PC-3 (cell line): ENCODE measurements at regions not wholly inside any gene's neighbourhood (a gene's known extent, or its start where the extent isn't known, plus 50 kb on each side); places are given as distances from the start of the nearest gene placed in this dataset.

ENCODE experiments used
- ATAC-seq: fragments of 200-7000 bp; cut with Tn5 transposase; 2 replicates; pipeline ENCODE4 v1.9.1; 2020; ENCODE audit warnings: mild to moderate bottlenecking, moderate library complexity
- BruUV-seq: library from RNA; stranded (reverse); fragments of 400-500 nt; replicated peaks from 2 replicates; lab custom pipeline; 2021; lab: Mats Ljungman, UMichigan
- CTCF ChIA-PET: fragments of 300-600 bp; sonication (Branson Sonifier 250); formaldehyde crosslinking; loops from one replicate; lab custom pipeline; 2022; ENCODE audit warnings: antibody characterized with exemption; lab: Charles Lee
- POLR2A ChIA-PET: fragments of 300-600 bp; sonication (Branson Sonifier 250); formaldehyde crosslinking; loops from one replicate; lab custom pipeline; 2022; ENCODE audit warnings: antibody characterized with exemption; ENCODE audit not compliant: unreplicated experiment; lab: Charles Lee
- DNase-seq: peaks from one replicate; pipeline ENCODE4 v3.0.0-alpha.2; 2015
- H2AFZ ChIP-seq: fragments of 300-600 bp; sonication (generic); 2 replicates; pipeline ENCODE4 v1.6.0; 2016; ENCODE audit warnings: antibody characterized with exemption, low read length
- H3F3A ChIP-seq: fragments of 300-600 bp; sonication (generic); one replicate; pipeline ENCODE4 v1.6.0; 2017; ENCODE audit warnings: antibody characterized with exemption, low read length, control low read depth, mild to moderate bottlenecking; ENCODE audit not compliant: unreplicated experiment
- H3K27ac ChIP-seq: fragments of 300-600 bp; sonication (generic); 2 replicates; pipeline ENCODE4 v1.5.1; 2016; ENCODE audit warnings: mild to moderate bottlenecking, low read length
- H3K27me3 ChIP-seq: fragments of 300-600 bp; sonication (generic); 2 replicates; pipeline ENCODE4 v1.6.1; 2016; ENCODE audit warnings: low read length, mixed read lengths
- H3K36me3 ChIP-seq: fragments of 300-600 bp; sonication (generic); 2 replicates; pipeline ENCODE4 v1.6.1; 2016; ENCODE audit warnings: low read depth, mixed run types, low read length, mixed read lengths
- H3K4me1 ChIP-seq: fragments of 300-600 bp; sonication (generic); 2 replicates; pipeline ENCODE4 v1.5.1; 2016; ENCODE audit warnings: low read length; ENCODE audit not compliant: insufficient read depth
- H3K4me2 ChIP-seq: fragments of 300-600 bp; sonication (generic); 2 replicates; pipeline ENCODE4 v1.6.0; 2016; ENCODE audit warnings: low read length
- H3K4me3 ChIP-seq: fragments of 300-600 bp; sonication (generic); 2 replicates; pipeline ENCODE4 v1.5.1; 2016; ENCODE audit warnings: mild to moderate bottlenecking, low read length, mixed read lengths
- H3K79me2 ChIP-seq: fragments of 300-600 bp; sonication (generic); 2 replicates; pipeline ENCODE4 v1.6.1; 2017; ENCODE audit warnings: low read length, mixed read lengths
- H3K9ac ChIP-seq: fragments of 300-600 bp; sonication (generic); 2 replicates; pipeline ENCODE4 v1.6.0; 2016; ENCODE audit warnings: mild to moderate bottlenecking, low read length
- H3K9me2 ChIP-seq: fragments of 300-600 bp; sonication (generic); replicated peaks from 2 replicates; pipeline ENCODE4 v1.6.1; 2016; ENCODE audit warnings: mixed run types, low read length, mixed read lengths
- H3K9me3 ChIP-seq: fragments of 300-600 bp; sonication (generic); 2 replicates; pipeline ENCODE4 v1.6.1; 2016; ENCODE audit warnings: low read length, mixed read lengths
- H4K20me1 ChIP-seq: fragments of 300-600 bp; sonication (generic); 2 replicates; pipeline ENCODE4 v1.6.1; 2016; ENCODE audit warnings: low read length, mixed read lengths
- CTCF ChIP-seq: fragments of 300-600 bp; sonication (generic); conservative IDR thresholded peaks from 2 replicates; pipeline ENCODE4 v1.5.1; 2017; ENCODE audit warnings: antibody characterized with exemption, low read depth, mild to moderate bottlenecking, low read length
- EZH2 ChIP-seq: fragments of 300-600 bp; sonication (generic); IDR thresholded peaks from one replicate; pipeline ENCODE4 v1.6.1; 2017; ENCODE audit warnings: antibody characterized with exemption, mild to moderate bottlenecking, low read length; ENCODE audit not compliant: unreplicated experiment
- EZH2phosphoT487 ChIP-seq: fragments of 300-600 bp; sonication (generic); IDR thresholded peaks from 2 replicates; pipeline ENCODE4 v1.6.1; 2018; ENCODE audit warnings: mild to moderate bottlenecking, antibody characterized with exemption, low read length, borderline replicate concordance
- intact Hi-C: fragments of 100-400 bp; cut with micrococcal nuclease; formaldehyde crosslinking; loops from 2 replicates; pipeline ENCODE4 v1.9.0; 2023

DNA sequence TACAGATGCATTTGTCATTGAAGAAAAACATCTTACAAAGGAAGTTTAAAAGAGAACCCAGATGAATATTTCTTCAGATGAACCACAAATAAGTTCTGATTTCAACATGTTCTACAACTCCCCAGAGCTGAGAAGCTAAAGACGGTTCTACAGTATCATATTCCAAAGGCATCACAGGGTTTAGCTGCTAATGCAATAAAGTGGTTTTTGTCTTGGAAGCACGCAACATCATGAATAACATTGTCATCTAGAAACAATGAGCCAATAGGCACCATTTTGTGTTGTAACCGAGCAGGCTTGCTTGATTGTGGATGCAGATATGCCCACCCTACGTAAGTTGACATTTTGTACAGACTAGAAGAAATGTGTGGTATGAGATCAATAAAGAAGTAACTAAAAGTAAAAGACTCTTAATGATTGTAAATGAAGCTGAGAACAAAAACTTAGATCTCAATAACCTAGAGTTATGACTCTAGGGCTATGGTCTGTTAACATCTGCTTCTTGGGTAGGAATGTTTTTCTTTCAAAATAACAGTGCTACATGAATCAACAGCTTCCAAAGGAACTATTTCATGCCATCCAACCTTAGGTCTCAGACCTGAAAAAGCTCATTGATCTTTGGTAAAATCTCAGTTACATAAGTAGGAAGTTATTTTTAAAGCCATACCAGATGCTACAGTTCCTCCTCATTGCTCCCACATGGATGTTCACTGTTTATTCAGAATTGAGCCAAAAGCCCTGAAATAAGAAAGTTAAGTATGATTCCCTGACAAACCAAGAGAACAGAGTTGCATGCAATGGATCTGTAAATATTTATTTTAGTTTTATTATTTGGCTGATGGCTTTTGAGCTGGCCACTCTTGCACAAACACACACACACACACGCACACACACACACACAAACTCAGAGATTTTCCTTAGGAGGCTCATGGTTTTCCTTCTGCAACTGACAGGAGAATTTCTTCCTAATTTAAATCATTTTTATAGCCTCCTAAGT, 118.7 kb upstream of the SLCO6A1 start:
- H3K27me3 ChIP-seq, result no peaks in the 10 kb centered on the region
- H3K4me3 ChIP-seq, result no peak overlapping the region
- H3K36me3 ChIP-seq, result no peaks in the 10 kb centered on the region
- peak; percentile 43 for DNase-seq
- no peak overlapping the region for H3K9ac ChIP-seq
- TF ChIP-seq CTCF, result no peak
- no peak for TF ChIP-seq EZH2phosphoT487
- no peak for TF ChIP-seq EZH2
- H4K20me1 ChIP-seq, result no peaks in the 10 kb centered on the region
- intact Hi-C loops, result loop anchor here (1.0 kb wide), 1 partner anchor 18 kb away; no protein-coding TSS in a partner anchor
- H3F3A ChIP-seq, result no peaks in the 10 kb centered on the region
- CTCF ChIA-PET, result interaction anchor here (0.6 kb wide), 1 partner anchor 64 kb away, joined by 4 read pairs; no protein-coding TSS in a partner anchor
- no peaks in the 10 kb centered on the region for H3K4me1 ChIP-seq
- no TSS peak for BruUV-seq
- no peak overlapping the region for H2AFZ ChIP-seq
- H3K79me2 ChIP-seq, result no peaks in the 10 kb centered on the region
- H3K4me2 ChIP-seq, result no peak overlapping the region
- no peak overlapping the region for H3K27ac ChIP-seq
- H3K9me2 ChIP-seq, result 0 out of 2 replicates have a peak, but pooled peaks cover 4% of the 10 kb centered on the region
- peak; percentile 86 for ATAC-seq
- POLR2A ChIA-PET, result no interaction called here
- no peaks in the 10 kb centered on the region for H3K9me3 ChIP-seq

GRCh38 chr5:102622262-102622661, 123.5 kb upstream of the SLCO6A1 start:
- CTCF ChIA-PET, result no interaction called here
- H3K4me1 ChIP-seq, result peaks cover 39% of the 10 kb centered on the region
- POLR2A ChIA-PET, result no interaction called here
- H3K79me2 ChIP-seq, result no peaks in the 10 kb centered on the region
- no peaks in the 10 kb centered on the region for H3K36me3 ChIP-seq
- BruUV-seq, result no TSS peak
- no peak overlapping the region for H3K4me2 ChIP-seq
- H3F3A ChIP-seq, result peaks cover 6% of the 10 kb centered on the region
- no peak for DNase-seq
- no peak overlapping the region for H2AFZ ChIP-seq
- no peak overlapping the region for H3K4me3 ChIP-seq
- no peak for TF ChIP-seq CTCF
- TF ChIP-seq EZH2phosphoT487, result no peak
- TF ChIP-seq EZH2, result no peak
- H4K20me1 ChIP-seq, result no peaks in the 10 kb centered on the region
- H3K27me3 ChIP-seq, result no peaks in the 10 kb centered on the region
- H3K27ac ChIP-seq, result no peak overlapping the region
- no peaks in the 10 kb centered on the region for H3K9me3 ChIP-seq
- no peak for ATAC-seq
- H3K9ac ChIP-seq, result no peak overlapping the region
- H3K9me2 ChIP-seq, result 0 out of 2 replicates have a peak, but pooled peaks cover 1% of the 10 kb centered on the region
- intact Hi-C loops, result no loop called here
